Smooth muscle cell (in vitro differentiated cells): ENCODE measurements at regions not wholly inside any gene's neighbourhood (a gene's known extent, or its start where the extent isn't known, plus 50 kb on each side); places are given as distances from the start of the nearest gene placed in this dataset.

ENCODE experiments used
- DNase-seq: peaks from one replicate; lab custom pipeline; 2025; ENCODE audit not compliant: unreplicated experiment; lab: John Stamatoyannopoulos, UW
- H2AFZ ChIP-seq: fragments of 200-600 bp; sonication (generic); 2 replicates; pipeline ENCODE4 v1.6.0; 2016; ENCODE audit warnings: antibody characterized with exemption, low read depth, mild to moderate bottlenecking
- H3F3A ChIP-seq: fragments of 200-600 bp; sonication (generic); 2 replicates; pipeline ENCODE4 v1.6.0; 2017; ENCODE audit warnings: antibody characterized with exemption, low read depth
- H3K27ac ChIP-seq: fragments of 200-600 bp; sonication (generic); 2 replicates; pipeline ENCODE4 v1.5.1; 2016; ENCODE audit warnings: low read depth, mild to moderate bottlenecking
- H3K27me3 ChIP-seq: fragments of 200-600 bp; sonication (generic); 2 replicates; pipeline ENCODE4 v1.6.1; 2016; ENCODE audit warnings: low read depth, mild to moderate bottlenecking
- H3K36me3 ChIP-seq: fragments of 200-600 bp; sonication (generic); 2 replicates; pipeline ENCODE4 v1.5.1; 2016; ENCODE audit warnings: low read depth
- H3K4me1 ChIP-seq: fragments of 200-600 bp; sonication (generic); 2 replicates; pipeline ENCODE4 v1.5.1; 2016; ENCODE audit warnings: low read depth
- H3K4me2 ChIP-seq: fragments of 200-600 bp; sonication (generic); 2 replicates; pipeline ENCODE4 v1.6.0; 2016; ENCODE audit warnings: mild to moderate bottlenecking
- H3K4me3 ChIP-seq: fragments of 200-600 bp; sonication (generic); 2 replicates; pipeline ENCODE4 v1.5.1; 2016; ENCODE audit warnings: mild to moderate bottlenecking
- H3K79me2 ChIP-seq: fragments of 200-600 bp; sonication (generic); 2 replicates; pipeline ENCODE4 v1.6.0; 2016; ENCODE audit warnings: low read depth, mild to moderate bottlenecking
- H3K9ac ChIP-seq: fragments of 200-600 bp; sonication (generic); 2 replicates; pipeline ENCODE4 v1.6.0; 2016; ENCODE audit warnings: low read depth
- H3K9me3 ChIP-seq: fragments of 200-600 bp; sonication (generic); replicated peaks from 2 replicates; pipeline ENCODE4 v1.5.1; 2016; ENCODE audit warnings: low read depth
- H4K20me1 ChIP-seq: fragments of 200-600 bp; sonication (generic); 2 replicates; pipeline ENCODE4 v1.6.0; 2016; ENCODE audit warnings: low read depth
- WGBS: methylation state at CpG from one replicate; pipeline ENCODE4 v1.1.7; 2016; ENCODE audit warnings: low lambda C conversion rate; 5-methylcytosine and 5-hydroxymethylcytosine counted together
- TF ChIP-seq, protein P1 (sequence below): fragments of 200-600 bp; sonication (generic); IDR thresholded peaks from 2 replicates; pipeline ENCODE4 v1.5.1; 2017; ENCODE audit warnings: borderline replicate concordance, mild to moderate bottlenecking, antibody characterized with exemption; ENCODE audit not compliant: insufficient read depth, poor library complexity, severe bottlenecking

DNA sequence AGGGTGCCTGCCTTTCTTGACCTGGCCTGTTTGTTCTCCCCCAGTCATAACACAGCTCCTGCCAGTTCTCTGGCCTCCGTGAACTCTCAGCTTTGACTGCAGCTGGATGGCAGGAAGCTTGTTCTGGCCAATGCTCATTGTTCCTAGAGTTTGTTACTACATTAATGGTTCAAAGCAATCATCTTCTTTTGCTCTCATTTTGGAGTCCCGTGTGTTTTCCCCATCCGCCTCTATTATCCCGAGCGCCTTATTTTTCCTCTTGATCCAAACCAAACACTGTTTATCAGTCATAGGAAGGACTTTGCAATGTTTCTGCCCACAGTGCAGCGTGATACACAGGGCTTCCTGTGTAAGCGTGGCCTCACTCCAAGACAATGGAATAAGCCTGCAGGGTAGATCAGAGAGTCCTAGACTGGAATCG is 184.3 kb upstream of the APCDD1 start:
- no peaks in the 10 kb centered on the region for H3K4me1 ChIP-seq
- 64% methylated on average over 8 of the region's 8 CpGs for WGBS

DNA sequence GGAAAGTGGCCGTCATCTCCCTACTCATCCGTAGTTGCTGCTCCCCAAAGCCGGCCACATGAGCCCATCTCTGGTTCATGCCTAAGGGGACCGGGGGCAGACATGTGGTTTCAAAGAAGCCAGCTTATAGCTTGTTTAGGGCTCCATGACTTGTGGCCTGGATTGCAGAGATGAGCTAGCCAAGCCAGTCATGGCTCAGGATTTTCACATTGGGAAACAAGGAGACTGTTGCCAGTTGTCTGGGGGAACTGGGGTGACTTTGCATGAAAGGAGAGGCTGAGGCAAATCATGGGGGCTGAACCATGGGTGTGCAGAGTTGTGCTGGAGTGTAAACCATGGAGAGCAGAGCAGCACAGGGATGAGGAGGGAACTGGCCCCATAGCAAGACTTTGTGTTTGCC is 183.0 kb upstream of the APCDD1 start:
- Histone ChIP-seq H3K9ac (no peak overlapping the region), H3K79me2 (no peaks in the 10 kb centered on the region), H3K4me3 (no peak overlapping the region), H3K4me2 (no peak overlapping the region), H4K20me1 (no peaks in the 10 kb centered on the region), H3K36me3 (no peaks in the 10 kb centered on the region), H3K27me3 (no peaks in the 10 kb centered on the region), H3K4me1 (no peaks in the 10 kb centered on the region), H3K9me3 (no peaks in the 10 kb centered on the region), H3K27ac (no peak overlapping the region), H2AFZ (no peak overlapping the region), H3F3A (no peaks in the 10 kb centered on the region)
- DNase-seq, result no peak
- TF ChIP-seq, protein P1, sequence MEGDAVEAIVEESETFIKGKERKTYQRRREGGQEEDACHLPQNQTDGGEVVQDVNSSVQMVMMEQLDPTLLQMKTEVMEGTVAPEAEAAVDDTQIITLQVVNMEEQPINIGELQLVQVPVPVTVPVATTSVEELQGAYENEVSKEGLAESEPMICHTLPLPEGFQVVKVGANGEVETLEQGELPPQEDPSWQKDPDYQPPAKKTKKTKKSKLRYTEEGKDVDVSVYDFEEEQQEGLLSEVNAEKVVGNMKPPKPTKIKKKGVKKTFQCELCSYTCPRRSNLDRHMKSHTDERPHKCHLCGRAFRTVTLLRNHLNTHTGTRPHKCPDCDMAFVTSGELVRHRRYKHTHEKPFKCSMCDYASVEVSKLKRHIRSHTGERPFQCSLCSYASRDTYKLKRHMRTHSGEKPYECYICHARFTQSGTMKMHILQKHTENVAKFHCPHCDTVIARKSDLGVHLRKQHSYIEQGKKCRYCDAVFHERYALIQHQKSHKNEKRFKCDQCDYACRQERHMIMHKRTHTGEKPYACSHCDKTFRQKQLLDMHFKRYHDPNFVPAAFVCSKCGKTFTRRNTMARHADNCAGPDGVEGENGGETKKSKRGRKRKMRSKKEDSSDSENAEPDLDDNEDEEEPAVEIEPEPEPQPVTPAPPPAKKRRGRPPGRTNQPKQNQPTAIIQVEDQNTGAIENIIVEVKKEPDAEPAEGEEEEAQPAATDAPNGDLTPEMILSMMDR, result no peak
- 99% methylated on average over 4 of the region's 4 CpGs for WGBS

More for the DNA sequence above, 184.3 kb upstream of the APCDD1 start:
- TF ChIP-seq, protein P1, result no peak
- no peak overlapping the region for H3K9ac ChIP-seq
- H4K20me1 ChIP-seq, result no peaks in the 10 kb centered on the region
- peak overlapping the region; percentile 63 for H2AFZ ChIP-seq
- H3K4me3 ChIP-seq, result no peak overlapping the region
- no peaks in the 10 kb centered on the region for H3K79me2 ChIP-seq
- no peaks in the 10 kb centered on the region for H3K27me3 ChIP-seq
- no peaks in the 10 kb centered on the region for H3K36me3 ChIP-seq
- no peak for DNase-seq
- no peak overlapping the region for H3K27ac ChIP-seq
- no peaks in the 10 kb centered on the region for H3F3A ChIP-seq
- H3K4me2 ChIP-seq, result no peak overlapping the region
- H3K9me3 ChIP-seq, result no peaks in the 10 kb centered on the region

DNA sequence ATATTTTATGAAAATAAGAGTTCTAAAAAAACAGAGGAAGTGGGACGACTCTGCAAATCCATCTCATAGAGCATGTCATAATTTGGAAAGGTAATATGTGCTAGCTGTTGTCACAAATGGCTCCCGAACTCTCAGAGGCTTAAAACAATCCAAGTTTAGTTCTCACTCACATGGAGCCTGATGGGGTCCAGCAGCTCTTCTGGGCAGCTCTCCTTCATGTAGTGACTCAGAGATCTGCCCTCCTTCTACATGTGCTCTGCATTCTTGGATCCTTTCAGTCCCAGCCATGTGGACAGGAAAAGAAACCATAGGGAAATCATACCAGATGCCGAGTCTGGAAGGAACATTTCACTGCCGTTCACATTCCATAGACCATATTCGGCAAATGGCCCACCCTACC is 180.1 kb upstream of the APCDD1 start:
- no peak for DNase-seq
- Histone ChIP-seq H3K27me3 (no peaks in the 10 kb centered on the region), H3K9me3 (no peaks in the 10 kb centered on the region), H2AFZ (no peak overlapping the region), H3K4me3 (no peak overlapping the region), H4K20me1 (no peaks in the 10 kb centered on the region), H3K36me3 (no peaks in the 10 kb centered on the region), H3F3A (no peaks in the 10 kb centered on the region), H3K4me2 (peak overlapping the region; percentile 25), H3K9ac (no peak overlapping the region), H3K27ac (no peak overlapping the region), H3K4me1 (no peaks in the 10 kb centered on the region), H3K79me2 (no peaks in the 10 kb centered on the region)
- TF ChIP-seq, protein P1, result no peak
- 74% methylated on average over 5 of the region's 5 CpGs for WGBS

DNA sequence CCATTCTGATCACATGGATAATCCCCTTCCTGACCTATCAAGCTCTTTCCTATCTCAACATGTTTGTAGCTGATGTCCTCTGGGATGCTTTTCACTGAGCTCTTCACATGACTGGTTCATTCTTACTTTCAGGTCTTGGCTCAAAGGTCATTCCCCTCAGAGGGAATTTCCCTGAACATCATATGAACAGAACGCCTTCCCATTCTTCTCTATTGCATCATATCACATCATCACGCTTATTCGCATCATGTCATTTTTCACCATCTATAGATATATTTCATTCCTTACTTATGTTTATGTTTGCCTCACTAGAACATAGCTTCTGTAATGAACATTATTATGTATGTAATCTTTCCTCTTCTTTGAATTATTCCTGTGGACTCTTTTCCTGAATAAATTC is 178.9 kb upstream of the APCDD1 start:
- no peak for DNase-seq
- H3F3A ChIP-seq, result no peaks in the 10 kb centered on the region
- no peaks in the 10 kb centered on the region for H3K4me1 ChIP-seq
- TF ChIP-seq, protein P1, result no peak
- no peaks in the 10 kb centered on the region for H3K27me3 ChIP-seq
- H3K4me2 ChIP-seq, result no peak overlapping the region
- H2AFZ ChIP-seq, result no peak overlapping the region
- H3K79me2 ChIP-seq, result no peaks in the 10 kb centered on the region
- H3K36me3 ChIP-seq, result no peaks in the 10 kb centered on the region
- no peak overlapping the region for H3K4me3 ChIP-seq
- no peak overlapping the region for H3K27ac ChIP-seq
- H4K20me1 ChIP-seq, result no peaks in the 10 kb centered on the region
- 98% methylated on average over 3 of the region's 3 CpGs for WGBS
- no peaks in the 10 kb centered on the region for H3K9me3 ChIP-seq
- H3K9ac ChIP-seq, result no peak overlapping the region
